ENCODE measurements at regions not wholly inside any gene's neighbourhood (a gene's known extent, or its start where the extent isn't known, plus 50 kb on each side); places are given as distances from the start of the nearest gene placed in this dataset.
"Not testable (repeated sequence)": the region's sequence is repeated elsewhere in the genome, so short reads cannot be mapped to it uniquely, and the experiment has no call there.

- DNase-seq (ENCODE audit: low spot score) (no peak), FAIRE-seq (no peak)
Observed at GRCh38 chr21:17738176-17738953, 80.8 kb downstream of the C21orf91 start.

GRCh38 chr21:17736072-17736471 lies 83.1 kb downstream of the C21orf91 start:
- FAIRE-seq (no peak), DNase-seq (ENCODE audit: low spot score) (no peak)

GRCh38 chr21:17733209-17733608 lies 85.9 kb downstream of the C21orf91 start:
- no peak for FAIRE-seq

GRCh38 chr21:17732306-17732705 lies 86.8 kb downstream of the C21orf91 start:
- DNase-seq (ENCODE audit: low spot score): no peak
- FAIRE-seq: no peak

More at GRCh38 chr21:17733209-17733608, 85.9 kb downstream of the C21orf91 start:
- DNase-seq (ENCODE audit: low spot score): no peak

GRCh38 chr21:17731554-17731953 lies 87.6 kb downstream of the C21orf91 start:
- FAIRE-seq (no peak), DNase-seq (ENCODE audit: low spot score) (no peak)

- no peak for FAIRE-seq
- no peak for DNase-seq (ENCODE audit: low spot score)
Observed at GRCh38 chr21:17730782-17731181, 88.4 kb downstream of the C21orf91 start.

GRCh38 chr21:17729455-17729854 lies 89.7 kb downstream of the C21orf91 start:
- FAIRE-seq: no peak
- DNase-seq (ENCODE audit: low spot score): no peak

GRCh38 chr21:17727361-17727760 lies 91.8 kb downstream of the C21orf91 start:
- no peak for DNase-seq (ENCODE audit: low spot score)

GRCh38 chr21:17726047-17726829 lies 92.9 kb downstream of the C21orf91 start:
- DNase-seq (ENCODE audit: low spot score) (no peak), FAIRE-seq (no peak)

More at GRCh38 chr21:17727361-17727760, 91.8 kb downstream of the C21orf91 start:
- FAIRE-seq: no peak

- no peak for FAIRE-seq
- no peak for DNase-seq (ENCODE audit: low spot score)
Observed at GRCh38 chr21:17725339-17725738, 93.8 kb downstream of the C21orf91 start.

- no peak for DNase-seq (ENCODE audit: low spot score)
- no peak for FAIRE-seq
Observed at GRCh38 chr21:17712887-17713286, 100.2 kb upstream of the BTG3 start.

- FAIRE-seq: no peak
- DNase-seq (ENCODE audit: low spot score): no peak
Observed at GRCh38 chr21:17711896-17712295, 99.2 kb upstream of the BTG3 start.

GRCh38 chr21:17709266-17709611 lies 96.5 kb upstream of the BTG3 start:
- FAIRE-seq (no peak), DNase-seq (ENCODE audit: low spot score) (no peak)

- no peak for DNase-seq (ENCODE audit: low spot score)
- FAIRE-seq: no peak
Observed at GRCh38 chr21:17708522-17709265, 96.0 kb upstream of the BTG3 start.

- no peak for FAIRE-seq
Observed at GRCh38 chr21:17699524-17700189, 87.0 kb upstream of the BTG3 start.

GRCh38 chr21:17697473-17697872 lies 84.8 kb upstream of the BTG3 start:
- DNase-seq (ENCODE audit: low spot score): no peak
- no peak for FAIRE-seq

More at GRCh38 chr21:17699524-17700189, 87.0 kb upstream of the BTG3 start:
- DNase-seq (ENCODE audit: low spot score): no peak

GRCh38 chr21:17694416-17694815 lies 81.7 kb upstream of the BTG3 start:
- not testable (repeated sequence) for FAIRE-seq

GRCh38 chr21:17693801-17694200 lies 81.1 kb upstream of the BTG3 start:
- DNase-seq (ENCODE audit: low spot score): no peak
- FAIRE-seq: no peak

More at GRCh38 chr21:17694416-17694815, 81.7 kb upstream of the BTG3 start:
- DNase-seq (ENCODE audit: low spot score): not testable (repeated sequence)

GRCh38 chr21:17690078-17690494 lies 77.4 kb upstream of the BTG3 start:
- no peak for DNase-seq (ENCODE audit: low spot score)
- no peak for FAIRE-seq

- DNase-seq (ENCODE audit: low spot score): peak; percentile 31
- no peak for FAIRE-seq
Observed at GRCh38 chr21:17688912-17689874, 76.5 kb upstream of the BTG3 start.
